GM21515 (cell line): ENCODE measurements at regions not wholly inside any gene's neighbourhood (a gene's known extent, or its start where the extent isn't known, plus 50 kb on each side); places are given as distances from the start of the nearest gene placed in this dataset.

ENCODE experiments used
- ATAC-seq: cut with Tn5 transposase; IDR thresholded peaks from one replicate; pipeline ENCODE4 v1.9.1; 2021; ENCODE audit not compliant: unreplicated experiment

GRCh38 chr15:53307952-53308624 lies 451.4 kb downstream of the WDR72 start:
- ATAC-seq: no peak

- ATAC-seq: no peak
These were observed 453.9 kb downstream of the WDR72 start for GRCh38 chr15:53305554-53305953.

- no peak for ATAC-seq
These were observed 454.4 kb downstream of the WDR72 start for GRCh38 chr15:53305101-53305500.

GRCh38 chr15:53297828-53298227 lies 461.6 kb downstream of the WDR72 start:
- no peak for ATAC-seq

GRCh38 chr15:53296603-53297002 lies 462.9 kb downstream of the WDR72 start:
- no peak for ATAC-seq

- no peak for ATAC-seq
These were observed 463.9 kb downstream of the WDR72 start for GRCh38 chr15:53295574-53295973.

GRCh38 chr15:53288542-53288941 lies 470.9 kb downstream of the WDR72 start:
- no peak for ATAC-seq

- no peak for ATAC-seq
These were observed 484.5 kb upstream of the ONECUT1 start for GRCh38 chr15:53274630-53275029.

- ATAC-seq: no peak
These were observed 482.0 kb upstream of the ONECUT1 start for GRCh38 chr15:53272116-53272515.

- ATAC-seq: no peak
These were observed 476.0 kb upstream of the ONECUT1 start for GRCh38 chr15:53266176-53266575.

GRCh38 chr15:53260647-53261046 lies 470.5 kb upstream of the ONECUT1 start:
- no peak for ATAC-seq

GRCh38 chr15:53256457-53256856 lies 466.3 kb upstream of the ONECUT1 start:
- ATAC-seq: no peak

- ATAC-seq: no peak
These were observed 465.9 kb upstream of the ONECUT1 start for GRCh38 chr15:53256043-53256442.

GRCh38 chr15:53251996-53252395 lies 461.9 kb upstream of the ONECUT1 start:
- no peak for ATAC-seq

- no peak for ATAC-seq
These were observed 461.4 kb upstream of the ONECUT1 start for GRCh38 chr15:53251523-53251922.

GRCh38 chr15:53247041-53247708 lies 457.0 kb upstream of the ONECUT1 start:
- no peak for ATAC-seq

- ATAC-seq: no peak
These were observed 456.3 kb upstream of the ONECUT1 start for GRCh38 chr15:53246404-53246803.

- no peak for ATAC-seq
These were observed 443.7 kb upstream of the ONECUT1 start for GRCh38 chr15:53233801-53234200.

GRCh38 chr15:53230473-53230872 lies 440.3 kb upstream of the ONECUT1 start:
- no peak for ATAC-seq

GRCh38 chr15:53226559-53226958 lies 436.4 kb upstream of the ONECUT1 start:
- ATAC-seq: no peak

GRCh38 chr15:53225781-53226180 lies 435.6 kb upstream of the ONECUT1 start:
- no peak for ATAC-seq

GRCh38 chr15:53224371-53224770 lies 434.2 kb upstream of the ONECUT1 start:
- no peak for ATAC-seq

GRCh38 chr15:53223815-53224214 lies 433.7 kb upstream of the ONECUT1 start:
- ATAC-seq: no peak
